GM10248 (cell line): ENCODE measurements at regions not wholly inside any gene's neighbourhood (a gene's known extent, or its start where the extent isn't known, plus 50 kb on each side); places are given as distances from the start of the nearest gene placed in this dataset.

Experiments
- CTCF ChIA-PET: fragments of 300-600 bp; sonication (Branson Sonifier 250); formaldehyde crosslinking; extraction: SDS; loops from one replicate; lab custom pipeline; 2021; ENCODE audit warnings: antibody characterized with exemption; lab: Yijun Ruan, JAX
- POLR2A ChIA-PET: fragments of 350-650 bp; sonication (Branson Sonifier 250); formaldehyde crosslinking; extraction: SDS; loops from one replicate; lab custom pipeline; 2020; ENCODE audit warnings: antibody characterized with exemption; lab: Yijun Ruan, JAX
- DNase-seq: peaks from one replicate; pipeline ENCODE4 v3.0.0; 2012; ENCODE audit errors: extremely low spot score
- TF ChIP-seq, protein P1 (sequence below): IDR thresholded peaks from 2 replicates; pipeline ENCODE4 v1.5.1; 2012; ENCODE audit warnings: mild to moderate bottlenecking, low read depth; ENCODE audit errors: extremely low read depth, missing control alignments, control extremely low read depth

DNA sequence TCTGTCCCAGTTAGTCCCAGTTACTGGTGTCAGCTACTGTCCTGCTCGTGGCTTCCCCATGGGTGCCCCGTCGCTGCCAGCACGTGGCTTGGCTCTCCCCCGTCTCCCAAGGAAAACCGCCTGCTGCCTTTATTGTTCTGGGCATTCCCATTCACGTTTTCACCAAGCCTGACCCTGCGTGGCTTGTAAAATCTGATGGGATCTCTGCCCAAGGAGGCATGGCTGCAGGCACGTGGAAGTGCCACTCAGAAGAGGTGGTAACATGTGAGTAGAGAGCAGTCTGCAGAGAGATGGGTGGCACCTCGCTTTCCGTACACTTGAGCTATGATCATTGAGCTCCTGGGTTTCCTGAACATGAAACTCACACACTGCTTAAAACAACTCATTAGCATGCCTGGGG is 429.2 kb upstream of the KLF4 start:
- CTCF ChIA-PET = interaction anchor here (0.9 to 2.3 kb wide), 3 partner anchors 9 to 21 kb away, joined by 3 to 5 read pairs (median 3); no protein-coding TSS in a partner anchor
- TF ChIP-seq, protein P1, sequence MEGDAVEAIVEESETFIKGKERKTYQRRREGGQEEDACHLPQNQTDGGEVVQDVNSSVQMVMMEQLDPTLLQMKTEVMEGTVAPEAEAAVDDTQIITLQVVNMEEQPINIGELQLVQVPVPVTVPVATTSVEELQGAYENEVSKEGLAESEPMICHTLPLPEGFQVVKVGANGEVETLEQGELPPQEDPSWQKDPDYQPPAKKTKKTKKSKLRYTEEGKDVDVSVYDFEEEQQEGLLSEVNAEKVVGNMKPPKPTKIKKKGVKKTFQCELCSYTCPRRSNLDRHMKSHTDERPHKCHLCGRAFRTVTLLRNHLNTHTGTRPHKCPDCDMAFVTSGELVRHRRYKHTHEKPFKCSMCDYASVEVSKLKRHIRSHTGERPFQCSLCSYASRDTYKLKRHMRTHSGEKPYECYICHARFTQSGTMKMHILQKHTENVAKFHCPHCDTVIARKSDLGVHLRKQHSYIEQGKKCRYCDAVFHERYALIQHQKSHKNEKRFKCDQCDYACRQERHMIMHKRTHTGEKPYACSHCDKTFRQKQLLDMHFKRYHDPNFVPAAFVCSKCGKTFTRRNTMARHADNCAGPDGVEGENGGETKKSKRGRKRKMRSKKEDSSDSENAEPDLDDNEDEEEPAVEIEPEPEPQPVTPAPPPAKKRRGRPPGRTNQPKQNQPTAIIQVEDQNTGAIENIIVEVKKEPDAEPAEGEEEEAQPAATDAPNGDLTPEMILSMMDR = no peak
- DNase-seq = no peak
- POLR2A ChIA-PET = no interaction called here

DNA sequence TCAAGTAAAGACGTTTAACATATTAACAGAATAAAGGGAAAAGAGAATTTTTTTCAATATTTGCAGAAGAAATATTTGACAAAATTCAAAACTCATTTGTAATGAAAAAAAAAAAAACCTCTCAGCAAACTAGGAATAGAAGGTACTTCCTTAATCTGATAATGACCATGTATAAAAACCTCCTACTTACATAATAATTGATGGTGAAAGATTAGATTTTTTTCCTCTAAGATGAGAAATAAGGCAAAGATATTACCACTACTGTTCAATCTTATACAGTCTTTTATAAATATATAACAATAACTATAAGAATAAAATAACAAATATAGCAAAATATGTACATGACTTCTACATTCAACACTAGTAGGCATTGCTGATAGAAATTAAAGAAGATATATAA is 424.6 kb upstream of the KLF4 start:
- TF ChIP-seq, protein P1 = no peak
- ChIA-PET POLR2A (no interaction called here), CTCF (no interaction called here)
- DNase-seq = no peak

DNA sequence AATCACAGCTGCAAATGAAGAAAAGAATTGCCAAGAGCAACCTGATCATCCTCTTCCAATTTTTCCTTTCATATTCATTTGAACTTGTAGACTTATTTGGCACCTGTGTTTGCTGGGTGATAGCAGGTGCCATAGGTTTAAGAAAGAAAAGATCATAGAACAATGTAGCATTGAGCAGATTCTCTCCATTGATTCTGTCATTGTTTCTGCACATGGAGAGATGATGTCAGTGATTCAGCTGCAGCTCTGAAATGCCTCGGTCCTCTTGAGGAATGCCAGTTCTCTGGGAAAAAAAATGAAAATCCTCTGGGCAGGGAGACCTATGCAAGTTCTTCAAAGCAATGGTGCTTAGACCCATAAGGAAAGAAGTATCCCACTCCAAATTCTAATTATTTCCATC is 418.1 kb upstream of the KLF4 start:
- DNase-seq = no peak
- CTCF ChIA-PET = no interaction called here
- TF ChIP-seq, protein P1 = no peak
- POLR2A ChIA-PET = no interaction called here

DNA sequence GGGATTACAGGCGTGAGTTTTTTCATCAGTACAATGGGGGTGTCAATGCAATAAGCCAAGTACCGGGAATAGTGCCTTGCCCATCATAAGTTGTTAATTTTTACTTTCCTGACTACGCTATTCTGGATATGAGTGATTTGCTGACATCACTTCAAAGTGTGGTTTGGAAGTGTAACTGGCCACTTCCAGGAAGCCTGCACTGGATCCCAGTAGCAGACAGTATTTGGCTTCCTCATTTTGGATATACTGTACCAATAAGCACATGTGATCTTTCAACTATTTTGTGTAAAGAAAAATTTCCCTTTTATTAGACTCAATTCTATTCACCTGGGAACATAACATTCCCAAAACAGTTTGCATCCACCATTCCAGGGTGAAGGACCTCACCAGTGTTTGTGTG is 417.7 kb upstream of the KLF4 start:
- DNase-seq = no peak
- ChIA-PET POLR2A (no interaction called here), CTCF (no interaction called here)
- TF ChIP-seq, protein P1 = no peak

DNA sequence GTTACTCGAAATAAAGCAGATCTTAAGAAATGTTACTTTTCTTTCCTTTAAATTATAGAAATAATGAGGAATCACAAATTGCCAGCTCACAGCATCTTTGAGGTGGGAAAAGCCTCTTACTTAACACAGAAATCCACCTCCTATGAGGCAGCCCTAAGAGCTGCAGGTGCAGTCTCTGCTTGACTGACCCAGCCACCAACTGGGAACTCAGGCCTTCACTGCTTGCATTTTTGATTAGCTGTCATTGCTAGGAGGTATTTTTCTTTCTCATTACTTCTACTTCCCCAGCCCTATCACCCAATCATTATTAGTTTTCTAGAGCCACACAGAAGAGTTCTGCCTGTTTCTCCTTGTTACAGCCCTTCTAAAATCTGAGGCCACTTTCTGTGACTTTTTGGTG is 416.5 kb upstream of the KLF4 start:
- ChIA-PET POLR2A (no interaction called here), CTCF (no interaction called here)
- DNase-seq = no peak

DNA sequence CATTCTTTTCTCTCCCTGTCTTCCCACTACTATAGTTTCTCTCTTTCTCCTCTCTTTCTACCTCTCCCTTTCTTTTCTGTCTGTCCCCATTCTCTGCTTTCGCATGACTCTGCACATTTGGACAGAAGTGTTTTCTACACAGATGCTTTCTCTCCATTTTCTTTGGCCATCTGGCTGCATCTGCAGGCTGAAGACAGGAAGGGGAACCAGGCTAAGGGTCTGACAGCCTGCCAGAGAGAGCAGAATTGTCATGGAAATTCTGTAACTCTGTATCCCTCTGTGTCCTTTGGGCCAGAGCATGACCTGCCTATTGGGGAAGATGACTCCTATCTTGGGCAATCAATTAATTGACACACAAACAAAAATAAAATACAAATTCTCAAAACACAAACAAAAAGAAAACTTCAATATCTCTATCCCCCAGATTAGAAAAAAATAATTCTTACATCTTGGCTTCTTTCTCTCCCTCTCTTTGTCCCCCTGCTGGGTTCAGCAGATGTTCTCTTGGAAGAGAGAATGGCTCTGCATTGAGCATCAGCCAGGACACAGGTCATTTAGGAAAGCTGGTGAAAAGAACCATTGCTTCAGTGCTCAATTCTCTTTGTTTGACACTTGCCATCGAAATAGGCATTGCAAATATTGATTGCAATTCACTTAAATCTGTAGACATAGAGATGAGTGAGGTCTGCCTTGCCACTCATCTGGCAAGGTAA is 415.9 kb upstream of the KLF4 start:
- DNase-seq = no peak
- CTCF ChIA-PET = no interaction called here
- TF ChIP-seq, protein P1 = no peak
- POLR2A ChIA-PET = no interaction called here

More for the DNA sequence above, 416.5 kb upstream of the KLF4 start:
- TF ChIP-seq, protein P1 = no peak
